Panc1 (cell line): ENCODE measurements at regions not wholly inside any gene's neighbourhood (a gene's known extent, or its start where the extent isn't known, plus 50 kb on each side); places are given as distances from the start of the nearest gene placed in this dataset.

Experiments used
- CTCF ChIP-seq: fragments of 450-650 bp; IDR thresholded peaks from 2 replicates; pipeline ENCODE4 v1.5.1; 2017; ENCODE audit warnings: mild to moderate bottlenecking
- POLR2AphosphoS5 ChIP-seq: IDR thresholded peaks from 2 replicates; pipeline ENCODE4 v1.6.1; 2012; ENCODE audit warnings: mild to moderate bottlenecking, low read depth, low read length, moderate library complexity
- SIN3A ChIP-seq: IDR thresholded peaks from 2 replicates; pipeline ENCODE4 v1.6.1; 2012; ENCODE audit warnings: low read depth, mild to moderate bottlenecking, low read length, moderate library complexity, borderline replicate concordance; ENCODE audit not compliant: insufficient read depth

GRCh38 chr14:58994130-58994529 is 194.3 kb upstream of the DAAM1 start:
- TF ChIP-seq POLR2AphosphoS5, result no peak
- no peak for TF ChIP-seq CTCF
- no peak for TF ChIP-seq SIN3A
